ENCODE measurements at regions not wholly inside any gene's neighbourhood (a gene's known extent, or its start where the extent isn't known, plus 50 kb on each side); places are given as distances from the start of the nearest gene placed in this dataset.

- no peak overlapping the region for H3K27ac ChIP-seq
- peaks cover 0 to 18% (median 11%) of the 10 kb centered on the region in 3 donors for H3K4me1 ChIP-seq
- WGBS, 2 donors: 73 to 84% methylated on average over 5 of the region's 5 CpGs
- H3K4me3 ChIP-seq: no peak overlapping the region
- no peak for TF ChIP-seq CTCF (IDR thresholded peaks at IDR 0.05)
- TF ChIP-seq POLR2A (IDR thresholded peaks at IDR 0.05): no peak
- no peaks in the 10 kb centered on the region for H3K9me3 ChIP-seq
- intact Hi-C loops (cut with DNase I): no loop called here
- H3K36me3 ChIP-seq: no peaks in the 10 kb centered on the region
- peaks cover 0 to 17% (median 0%) of the 10 kb centered on the region in 4 donors for H3K27me3 ChIP-seq
- DNase-seq: no peak
Observed at GRCh38 chr2:219692521-219692920, 65.1 kb downstream of the SLC4A3 start.

DNA sequence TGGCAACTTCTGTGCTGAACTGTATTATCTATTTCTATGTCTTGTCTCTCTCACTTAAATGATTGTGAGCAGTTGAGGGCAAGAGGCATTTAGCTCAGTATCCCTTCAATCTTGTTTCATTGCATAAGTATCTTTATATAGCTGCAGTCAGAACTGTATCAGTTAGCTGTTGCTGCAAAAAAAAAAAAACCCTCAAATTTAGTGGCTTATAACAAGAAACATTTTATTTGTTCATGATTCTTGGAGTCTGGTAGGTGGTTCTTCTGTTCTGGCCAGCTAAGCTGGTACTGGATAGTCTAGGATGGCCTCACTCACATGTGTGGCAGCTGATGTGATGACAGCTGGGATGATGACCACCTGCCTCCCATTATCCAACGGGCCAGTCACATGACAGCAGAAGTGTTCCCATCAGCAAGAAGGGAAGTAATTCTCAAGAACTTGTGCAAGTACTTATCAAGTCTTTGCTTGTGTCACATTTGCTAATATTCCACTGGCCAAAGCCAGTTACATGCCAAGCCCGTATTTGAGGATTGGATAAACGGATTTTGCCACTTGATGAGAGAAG is 67.8 kb downstream of the SLC4A3 start:
- whole genome bisulfite sequencing, 2 donors: 51 to 59% methylated on average over 3 of the region's 3 CpGs
- intact Hi-C loops (cut with DNase I): no loop called here
- no peak for DNase-seq
- H3K27ac ChIP-seq: no peak overlapping the region
- peaks cover 0 to 19% (median 3%) of the 10 kb centered on the region in 3 donors for H3K4me1 ChIP-seq
- peaks cover 0 to 10% (median 0%) of the 10 kb centered on the region in 4 donors for H3K27me3 ChIP-seq
- no peak overlapping the region for H3K4me3 ChIP-seq
- no peaks in the 10 kb centered on the region for H3K36me3 ChIP-seq
- TF ChIP-seq CTCF (IDR thresholded peaks at IDR 0.05) (no peak), POLR2A (IDR thresholded peaks at IDR 0.05) (no peak)
- H3K9me3 ChIP-seq: no peaks in the 10 kb centered on the region

DNA sequence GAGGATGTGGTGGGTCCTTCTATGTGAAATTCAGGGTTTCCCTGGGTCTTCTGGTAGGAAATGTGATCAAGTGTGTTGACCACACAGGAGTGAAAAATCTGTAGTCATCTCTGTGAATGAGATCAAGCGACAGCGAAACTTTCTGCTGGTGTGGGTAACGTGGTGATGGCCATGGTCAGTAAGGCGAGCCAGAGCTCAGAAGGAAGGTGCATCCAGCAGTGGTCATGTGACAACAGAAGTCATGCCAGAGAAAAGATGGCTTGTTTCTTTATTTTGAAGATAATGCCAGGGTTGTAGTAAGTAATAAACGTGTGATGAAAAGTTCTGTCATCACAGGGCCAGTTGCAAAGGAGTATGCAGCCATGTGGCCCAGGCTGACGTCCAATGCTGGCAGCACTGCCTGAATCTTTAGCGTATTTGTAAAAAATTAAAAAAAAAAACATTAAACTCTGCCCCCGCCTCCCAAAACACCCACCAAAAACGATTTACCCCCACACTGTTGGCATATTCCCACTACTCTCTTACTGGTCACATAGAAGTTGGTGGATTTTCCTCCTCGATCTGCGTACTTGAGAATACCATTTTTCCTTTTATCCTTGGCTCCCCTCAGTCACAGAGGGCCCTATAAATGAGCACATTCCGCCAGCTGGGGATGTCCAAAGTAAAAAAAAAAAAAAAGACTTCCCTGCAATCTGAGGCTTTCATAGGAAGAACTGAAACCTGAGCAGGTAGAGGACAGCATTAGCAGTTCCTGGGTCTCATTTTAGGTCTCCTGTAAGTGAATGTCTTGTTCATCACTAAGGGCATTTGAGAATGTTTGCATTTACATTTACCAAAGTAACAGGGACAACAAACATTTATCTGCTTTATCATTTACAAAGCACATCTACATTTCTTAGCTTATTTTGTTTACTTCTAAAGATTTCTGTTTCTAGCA is 70.6 kb downstream of the SLC4A3 start:
- no peak for DNase-seq
- WGBS, 2 donors: 63 to 68% methylated on average over 12 of the region's 12 CpGs
- H3K4me3 ChIP-seq: no peak overlapping the region

GRCh38 chr2:219698748-219699439 is 71.5 kb downstream of the SLC4A3 start:
- TF ChIP-seq CTCF (IDR thresholded peaks at IDR 0.05) (no peak), POLR2A (IDR thresholded peaks at IDR 0.05) (no peak)
- H3K9me3 ChIP-seq: no peaks in the 10 kb centered on the region
- intact Hi-C loops (cut with DNase I): no loop called here
- H3K36me3 ChIP-seq: no peaks in the 10 kb centered on the region
- no peak for DNase-seq
- peaks cover 7 to 46% (median 27%) of the 10 kb centered on the region in 3 donors for H3K4me1 ChIP-seq
- 27 to 36% methylated on average over 15 of the region's 15 CpGs for WGBS, 2 donors
- H3K27ac ChIP-seq: peak overlapping the region; percentile 40 to 58 (median 44)
- no peaks in the 10 kb centered on the region for H3K27me3 ChIP-seq
- H3K4me3 ChIP-seq: no peak overlapping the region

More for the DNA sequence above, 70.6 kb downstream of the SLC4A3 start:
- peaks cover 4 to 38% (median 21%) of the 10 kb centered on the region in 3 donors for H3K4me1 ChIP-seq
- H3K27ac ChIP-seq: peak overlapping the region; percentile 40 to 58 (median 44)
- TF ChIP-seq CTCF (IDR thresholded peaks at IDR 0.05) (no peak), POLR2A (IDR thresholded peaks at IDR 0.05) (no peak)
- H3K36me3 ChIP-seq: no peaks in the 10 kb centered on the region
- H3K9me3 ChIP-seq: no peaks in the 10 kb centered on the region
- intact Hi-C loops (cut with DNase I): no loop called here
- H3K27me3 ChIP-seq: peaks cover 0 to 5% (median 0%) of the 10 kb centered on the region in 4 donors
